Endothelial cell (in vitro differentiated cells): ENCODE measurements at regions not wholly inside any gene's neighbourhood (a gene's known extent, or its start where the extent isn't known, plus 50 kb on each side); places are given as distances from the start of the nearest gene placed in this dataset.

ENCODE experiments used
- DNase-seq: peaks from one replicate; pipeline ENCODE4 v3.0.0; 2021; ENCODE audit warnings: low spot score
- H3K27ac Mint-ChIP-seq: one replicate; pipeline ENCODE4 v1.8.0; 2021; ENCODE audit warnings: mixed read lengths, inconsistent platforms; ENCODE audit not compliant: unreplicated experiment
- H3K27me3 Mint-ChIP-seq: one replicate; pipeline ENCODE4 v1.8.0; 2021; ENCODE audit warnings: mild to moderate bottlenecking, moderate library complexity, mixed read lengths, inconsistent platforms; ENCODE audit not compliant: unreplicated experiment
- H3K36me3 Mint-ChIP-seq: one replicate; pipeline ENCODE4 v1.8.0; 2021; ENCODE audit warnings: mild to moderate bottlenecking, low read depth, mixed read lengths, inconsistent platforms; ENCODE audit not compliant: unreplicated experiment
- H3K4me1 Mint-ChIP-seq: one replicate; pipeline ENCODE4 v1.8.0; 2021; ENCODE audit warnings: mild to moderate bottlenecking, mixed read lengths, inconsistent platforms; ENCODE audit not compliant: unreplicated experiment
- H3K4me3 Mint-ChIP-seq: one replicate; pipeline ENCODE4 v1.8.0; 2021; ENCODE audit warnings: mild to moderate bottlenecking, mixed read lengths, inconsistent platforms; ENCODE audit not compliant: unreplicated experiment
- H3K9me3 Mint-ChIP-seq: one replicate; pipeline ENCODE4 v1.8.0; 2021; ENCODE audit warnings: mixed read lengths, inconsistent platforms; ENCODE audit not compliant: unreplicated experiment
- CTCF ChIP-seq: fragments of 200-600 bp; sonication (generic); IDR thresholded peaks from one replicate; pipeline ENCODE4 v1.5.0; 2021; ENCODE audit warnings: antibody characterized with exemption; ENCODE audit not compliant: unreplicated experiment

GRCh38 chr6:15970517-15970916, 158.4 kb upstream of the MYLIP start:
- Mint-ChIP-seq H3K36me3 (no peaks in the 10 kb centered on the region), H3K27ac (no peak overlapping the region), H3K4me1 (no peaks in the 10 kb centered on the region), H3K27me3 (no peaks in the 10 kb centered on the region), H3K4me3 (no peak overlapping the region), H3K9me3 (peaks cover 4% of the 10 kb centered on the region)
- DNase-seq, result no peak
- no peak for TF ChIP-seq CTCF

- Mint-ChIP-seq H3K4me3 (no peak overlapping the region), H3K4me1 (no peaks in the 10 kb centered on the region), H3K9me3 (peaks cover 4% of the 10 kb centered on the region), H3K27ac (no peak overlapping the region), H3K27me3 (no peaks in the 10 kb centered on the region), H3K36me3 (no peaks in the 10 kb centered on the region)
- no peak for DNase-seq
- no peak for TF ChIP-seq CTCF
Observed at GRCh38 chr6:15969236-15969778, 159.6 kb upstream of the MYLIP start.

- Mint-ChIP-seq H3K36me3 (no peaks in the 10 kb centered on the region), H3K27me3 (no peaks in the 10 kb centered on the region), H3K4me3 (no peak overlapping the region), H3K4me1 (no peaks in the 10 kb centered on the region), H3K27ac (no peak overlapping the region), H3K9me3 (no peaks in the 10 kb centered on the region)
- no peak for DNase-seq
- no peak for TF ChIP-seq CTCF
Observed at GRCh38 chr6:15968519-15968918, 160.4 kb upstream of the MYLIP start.

- TF ChIP-seq CTCF, result no peak
- Mint-ChIP-seq H3K4me3 (no peak overlapping the region), H3K27me3 (peaks cover 3% of the 10 kb centered on the region), H3K36me3 (no peaks in the 10 kb centered on the region), H3K9me3 (no peaks in the 10 kb centered on the region), H3K4me1 (peaks cover 17% of the 10 kb centered on the region), H3K27ac (no peak overlapping the region)
- DNase-seq, result no peak
Observed at GRCh38 chr6:15966000-15966520, 162.8 kb upstream of the MYLIP start.

- H3K4me1 Mint-ChIP-seq, result peaks cover 20% of the 10 kb centered on the region
- H3K4me3 Mint-ChIP-seq, result no peak overlapping the region
- H3K27me3 Mint-ChIP-seq, result peaks cover 3% of the 10 kb centered on the region
- H3K27ac Mint-ChIP-seq, result peak overlapping the region; percentile 90
- H3K36me3 Mint-ChIP-seq, result no peaks in the 10 kb centered on the region
- H3K9me3 Mint-ChIP-seq, result no peaks in the 10 kb centered on the region
- DNase-seq, result peak; percentile 23
- no peak for TF ChIP-seq CTCF
Observed at GRCh38 chr6:15962449-15962764, 166.5 kb upstream of the MYLIP start.
